Body of pancreas (tissue), 4 donors: ENCODE measurements at regions not wholly inside any gene's neighbourhood (a gene's known extent, or its start where the extent isn't known, plus 50 kb on each side); places are given as distances from the start of the nearest gene placed in this dataset.
A peak's percentile ranks its signal among the peaks of the same experiment; 100 is the strongest.

Source experiments
- CTCF ChIP-seq, 7 experiments: fragments of 450-650 bp in 4 of 7; fragments of 200-600 bp in 3 of 7; sonication (generic) in 3 of 7; IDR thresholded peaks; one replicate each; pipeline ENCODE4 v1.5.1; 2016 to 2019; ENCODE audit warnings: antibody characterized with exemption in 7 of 7
- POLR2A ChIP-seq, 3 donors: fragments of 450-650 bp; IDR thresholded peaks; one replicate each; pipeline ENCODE4 v1.6.1; 2016; ENCODE audit warnings: antibody characterized with exemption in 3 of 3, mild to moderate bottlenecking in 2 of 3

- TF ChIP-seq CTCF (IDR thresholded peaks at IDR 0.05) (no peak), POLR2A (IDR thresholded peaks at IDR 0.05) (peak in 2 of 3 donors; percentile 12 to 24)
These were observed 114.3 kb upstream of the ARHGEF3 start for GRCh38 chr3:56915966-56916586.
